ENCODE measurements at regions not wholly inside any gene's neighbourhood (a gene's known extent, or its start where the extent isn't known, plus 50 kb on each side); places are given as distances from the start of the nearest gene placed in this dataset.

DNA sequence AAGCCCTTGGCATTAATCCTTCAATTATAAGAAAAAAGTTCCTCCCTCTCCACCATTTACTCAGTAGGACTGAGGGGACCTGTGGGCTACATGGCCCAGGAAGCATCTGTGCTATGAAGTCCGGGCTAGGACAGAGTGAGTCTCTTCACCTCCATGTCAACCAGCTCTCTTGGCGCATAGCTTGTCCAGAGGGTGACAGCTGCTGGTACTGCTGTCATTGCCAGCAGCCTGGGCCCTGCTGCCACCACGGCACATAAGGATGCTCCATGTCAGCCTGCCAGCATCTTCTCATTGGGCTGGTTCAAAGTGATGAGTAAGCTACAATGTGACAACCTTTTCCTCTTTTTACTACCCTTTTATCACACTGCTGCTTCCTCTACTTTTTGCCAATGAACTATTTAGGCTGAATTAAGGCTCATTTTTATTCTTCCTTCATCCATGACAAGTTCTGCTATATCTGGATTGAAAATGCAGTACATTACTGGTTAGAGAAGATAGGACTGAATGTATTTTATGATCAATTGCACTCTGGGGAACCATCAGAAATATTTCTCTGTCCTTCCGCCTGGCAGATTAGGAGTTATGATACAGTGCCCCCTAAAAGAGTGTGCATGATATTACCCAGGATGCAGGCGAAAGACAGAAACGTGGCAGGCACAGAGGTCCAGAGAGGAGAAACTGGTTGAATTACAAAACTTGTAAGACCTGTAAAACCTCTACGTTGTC lies 258.9 kb upstream of the TNP1 start:
- Histone ChIP-seq H3K36me3 (ENCODE audit: insufficient read depth, low read length) (no peaks in the 10 kb centered on the region), H3K4me2 (ENCODE audit: low read length) (no peak overlapping the region), H3K4me1 (ENCODE audit: insufficient read depth, low read length, poor library complexity, severe bottlenecking) (no peaks in the 10 kb centered on the region), H3K27ac (ENCODE audit: low read depth, low read length, poor library complexity, severe bottlenecking) (no peak overlapping the region), H3K9me3 (ENCODE audit: low read length) (no peaks in the 10 kb centered on the region), H4K20me1 (ENCODE audit: insufficient read depth, low read length) (no peaks in the 10 kb centered on the region), H2AFZ (ENCODE audit: low read length) (no peak overlapping the region), H3K4me3 (ENCODE audit: low read depth, low read length, poor library complexity, severe bottlenecking) (no peak overlapping the region), H3K9me2 (ENCODE audit: insufficient read depth, low read length) (no peaks in the 10 kb centered on the region), H3K79me2 (ENCODE audit: insufficient read depth, low read depth, low read length) (no peaks in the 10 kb centered on the region)
- DNase-seq (ENCODE audit: low spot score): no peak
- intact Hi-C loops (cut with micrococcal nuclease; ENCODE audit: unreplicated experiment): no loop called here
- no TSS peak for BruUV-seq (replicated peaks)
- TF ChIP-seq, protein P1, sequence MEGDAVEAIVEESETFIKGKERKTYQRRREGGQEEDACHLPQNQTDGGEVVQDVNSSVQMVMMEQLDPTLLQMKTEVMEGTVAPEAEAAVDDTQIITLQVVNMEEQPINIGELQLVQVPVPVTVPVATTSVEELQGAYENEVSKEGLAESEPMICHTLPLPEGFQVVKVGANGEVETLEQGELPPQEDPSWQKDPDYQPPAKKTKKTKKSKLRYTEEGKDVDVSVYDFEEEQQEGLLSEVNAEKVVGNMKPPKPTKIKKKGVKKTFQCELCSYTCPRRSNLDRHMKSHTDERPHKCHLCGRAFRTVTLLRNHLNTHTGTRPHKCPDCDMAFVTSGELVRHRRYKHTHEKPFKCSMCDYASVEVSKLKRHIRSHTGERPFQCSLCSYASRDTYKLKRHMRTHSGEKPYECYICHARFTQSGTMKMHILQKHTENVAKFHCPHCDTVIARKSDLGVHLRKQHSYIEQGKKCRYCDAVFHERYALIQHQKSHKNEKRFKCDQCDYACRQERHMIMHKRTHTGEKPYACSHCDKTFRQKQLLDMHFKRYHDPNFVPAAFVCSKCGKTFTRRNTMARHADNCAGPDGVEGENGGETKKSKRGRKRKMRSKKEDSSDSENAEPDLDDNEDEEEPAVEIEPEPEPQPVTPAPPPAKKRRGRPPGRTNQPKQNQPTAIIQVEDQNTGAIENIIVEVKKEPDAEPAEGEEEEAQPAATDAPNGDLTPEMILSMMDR (conservative IDR thresholded peaks at IDR 0.05; ENCODE audit: low read length): no peak
- no peak for TF ChIP-seq EZH2phosphoT487 (IDR thresholded peaks at IDR 0.05; ENCODE audit: borderline replicate concordance, low read depth, low read length)
- ChIA-PET POLR2A (no interaction called here), CTCF (ENCODE audit: unreplicated experiment) (no interaction called here)

DNA sequence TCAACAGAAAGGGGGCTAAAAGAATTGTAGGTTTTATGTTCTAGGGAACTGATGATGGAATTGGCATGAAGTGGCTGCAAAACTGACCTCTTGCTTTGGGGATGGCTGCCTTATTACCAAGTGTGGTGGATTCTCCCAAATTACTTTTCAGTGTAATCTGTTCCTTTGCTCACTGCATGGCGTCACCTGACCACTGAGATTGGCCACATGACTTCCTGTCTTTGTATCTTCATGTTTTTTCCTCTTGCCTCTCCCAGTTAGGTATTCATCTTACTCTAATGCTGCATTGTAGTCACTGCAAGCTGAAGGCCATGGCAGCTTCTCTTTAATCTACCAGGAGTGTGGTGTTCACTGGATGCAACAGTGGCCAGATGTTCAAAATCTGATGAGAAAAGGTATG lies 257.7 kb upstream of the TNP1 start:
- H3K9me3 ChIP-seq (ENCODE audit: low read length): no peaks in the 10 kb centered on the region

GRCh38 chr2:217116610-217117009 lies 256.7 kb upstream of the TNP1 start:
- H3K36me3 ChIP-seq (ENCODE audit: insufficient read depth, low read length): no peaks in the 10 kb centered on the region
- no peaks in the 10 kb centered on the region for H3K79me2 ChIP-seq (ENCODE audit: insufficient read depth, low read depth, low read length)
- TF ChIP-seq, protein P1 (conservative IDR thresholded peaks at IDR 0.05; ENCODE audit: low read length): no peak
- no peak for TF ChIP-seq EZH2phosphoT487 (IDR thresholded peaks at IDR 0.05; ENCODE audit: borderline replicate concordance, low read depth, low read length)
- ChIA-PET CTCF (ENCODE audit: unreplicated experiment) (no interaction called here), POLR2A (interaction anchor here (0.8 kb wide), 1 partner anchor 11 kb away, joined by 3 read pairs; no protein-coding TSS in a partner anchor)
- no peaks in the 10 kb centered on the region for H4K20me1 ChIP-seq (ENCODE audit: insufficient read depth, low read length)
- no peak overlapping the region for H2AFZ ChIP-seq (ENCODE audit: low read length)
- no peak overlapping the region for H3K27ac ChIP-seq (ENCODE audit: low read depth, low read length, poor library complexity, severe bottlenecking)
- H3K9me3 ChIP-seq (ENCODE audit: low read length): no peaks in the 10 kb centered on the region
- intact Hi-C loops (cut with micrococcal nuclease; ENCODE audit: unreplicated experiment): no loop called here
- no peaks in the 10 kb centered on the region for H3K9me2 ChIP-seq (ENCODE audit: insufficient read depth, low read length)
- no peak overlapping the region for H3K4me2 ChIP-seq (ENCODE audit: low read length)
- no TSS peak for BruUV-seq (replicated peaks)
- H3K4me1 ChIP-seq (ENCODE audit: insufficient read depth, low read length, poor library complexity, severe bottlenecking): no peaks in the 10 kb centered on the region
- no peak overlapping the region for H3K4me3 ChIP-seq (ENCODE audit: low read depth, low read length, poor library complexity, severe bottlenecking)
- no peak for DNase-seq (ENCODE audit: low spot score)

More for the DNA sequence above, 257.7 kb upstream of the TNP1 start:
- Histone ChIP-seq H3K4me2 (ENCODE audit: low read length) (no peak overlapping the region), H3K4me3 (ENCODE audit: low read depth, low read length, poor library complexity, severe bottlenecking) (no peak overlapping the region), H4K20me1 (ENCODE audit: insufficient read depth, low read length) (no peaks in the 10 kb centered on the region), H3K9me2 (ENCODE audit: insufficient read depth, low read length) (no peaks in the 10 kb centered on the region), H3K4me1 (ENCODE audit: insufficient read depth, low read length, poor library complexity, severe bottlenecking) (no peaks in the 10 kb centered on the region), H2AFZ (ENCODE audit: low read length) (no peak overlapping the region), H3K36me3 (ENCODE audit: insufficient read depth, low read length) (no peaks in the 10 kb centered on the region), H3K79me2 (ENCODE audit: insufficient read depth, low read depth, low read length) (no peaks in the 10 kb centered on the region), H3K27ac (ENCODE audit: low read depth, low read length, poor library complexity, severe bottlenecking) (no peak overlapping the region)
- no peak for DNase-seq (ENCODE audit: low spot score)
- TF ChIP-seq, protein P1 (conservative IDR thresholded peaks at IDR 0.05; ENCODE audit: low read length): no peak
- POLR2A ChIA-PET: no interaction called here
- BruUV-seq (replicated peaks): no TSS peak
- CTCF ChIA-PET (ENCODE audit: unreplicated experiment): no interaction called here
- intact Hi-C loops (cut with micrococcal nuclease; ENCODE audit: unreplicated experiment): no loop called here
